ENCODE measurements at regions not wholly inside any gene's neighbourhood (a gene's known extent, or its start where the extent isn't known, plus 50 kb on each side); places are given as distances from the start of the nearest gene placed in this dataset.

DNA sequence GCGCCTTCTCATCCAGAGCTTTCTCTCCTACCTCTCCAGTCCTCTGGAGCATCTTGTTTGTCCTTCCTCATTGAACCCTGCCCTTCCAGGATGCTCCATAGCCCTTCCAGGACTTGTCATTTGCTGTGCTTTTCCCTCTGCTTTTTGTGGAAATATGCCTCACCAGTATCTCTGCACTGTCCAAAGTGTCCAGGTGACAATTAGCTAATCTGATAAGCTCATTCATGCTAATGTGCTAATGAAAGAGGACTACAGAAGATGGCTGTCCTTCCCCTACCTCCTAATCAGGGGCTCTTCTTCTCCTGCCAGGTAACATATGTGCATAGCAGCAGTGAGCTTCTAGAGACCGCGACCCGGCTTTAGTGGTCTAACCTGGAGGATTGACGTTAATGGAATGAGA is 58.4 kb upstream of the OTX2 start:
- no peak for DNase-seq (ENCODE audit: low read depth in 2 of 2)

DNA sequence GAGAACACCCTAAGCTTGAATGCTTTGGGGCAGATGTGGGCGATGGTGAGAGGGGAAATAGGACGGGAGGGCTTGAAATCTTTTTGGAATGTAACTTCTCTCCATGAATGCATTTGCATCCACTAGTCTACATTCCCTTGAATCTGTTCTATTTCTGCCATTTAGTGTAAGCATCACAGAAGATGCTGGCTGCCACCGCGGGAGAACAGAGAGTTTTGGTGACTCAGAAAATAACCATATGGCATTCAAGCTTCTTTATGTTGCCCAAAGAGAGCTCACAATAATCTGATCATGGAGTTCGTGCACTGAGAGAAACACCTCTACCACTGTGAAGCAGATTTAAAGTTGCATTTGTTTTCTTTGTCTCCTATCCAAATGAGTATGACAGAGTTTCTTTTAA is 52.6 kb upstream of the OTX2 start:
- DNase-seq (ENCODE audit: low read depth in 2 of 2), result no peak

DNA sequence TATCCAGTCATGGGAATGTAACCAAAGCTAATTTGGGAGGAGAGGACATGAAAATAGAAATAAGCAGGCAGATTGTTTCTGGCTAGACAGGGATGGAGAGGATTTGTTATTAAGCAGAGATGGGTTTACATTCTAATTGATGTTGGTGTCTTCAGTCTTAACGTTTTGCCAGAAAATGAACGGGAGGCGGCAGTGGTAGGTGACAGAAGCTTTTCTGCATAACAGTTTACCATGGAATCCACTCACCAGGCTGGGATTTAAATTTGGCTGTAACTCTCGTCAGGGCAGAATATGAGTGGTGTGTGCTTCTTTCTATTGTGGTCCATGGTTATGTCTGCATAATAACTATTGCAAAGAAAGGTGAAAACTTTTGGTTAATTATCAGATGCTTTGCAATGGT is 50.2 kb upstream of the OTX2 start:
- no peak for DNase-seq (ENCODE audit: low read depth in 2 of 2)

Measured in stimulated activated CD4-positive, alpha-beta T cell treated with anti-CD3 and anti-CD28 coated beads, Interleukin-15, amount 100 ng/mL, for 48 hours (primary cell).